ENCODE measurements at regions not wholly inside any gene's neighbourhood (a gene's known extent, or its start where the extent isn't known, plus 50 kb on each side); places are given as distances from the start of the nearest gene placed in this dataset.

DNA sequence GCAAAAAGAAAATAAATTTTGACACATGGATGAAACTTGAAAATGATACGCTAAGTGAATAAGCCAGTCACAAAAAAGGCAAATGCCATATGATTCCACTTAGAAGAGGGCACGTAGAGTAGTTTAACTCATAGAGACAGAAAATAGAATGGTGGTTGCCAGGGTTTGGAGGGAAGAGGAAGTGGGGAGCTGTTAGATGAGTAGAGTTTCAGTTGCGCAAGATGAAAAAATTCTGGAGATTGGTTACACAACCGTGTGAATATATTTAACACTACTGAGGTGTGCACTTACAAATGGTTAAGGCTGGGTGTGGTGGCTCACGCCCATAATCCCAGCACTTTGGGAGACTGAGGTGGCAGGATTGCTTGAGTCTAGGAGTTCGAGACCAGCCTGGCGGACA is 93.4 kb upstream of the TMEM132E start:
- no peak overlapping the region for H3K4me3 ChIP-seq
- intact Hi-C loops (cut with DNase I), result no loop called here
- H3K27ac ChIP-seq (replicated peaks in 1 of 4), result no peak overlapping the region
- H3K36me3 ChIP-seq, result no peaks in the 10 kb centered on the region
- TF ChIP-seq, protein P1, sequence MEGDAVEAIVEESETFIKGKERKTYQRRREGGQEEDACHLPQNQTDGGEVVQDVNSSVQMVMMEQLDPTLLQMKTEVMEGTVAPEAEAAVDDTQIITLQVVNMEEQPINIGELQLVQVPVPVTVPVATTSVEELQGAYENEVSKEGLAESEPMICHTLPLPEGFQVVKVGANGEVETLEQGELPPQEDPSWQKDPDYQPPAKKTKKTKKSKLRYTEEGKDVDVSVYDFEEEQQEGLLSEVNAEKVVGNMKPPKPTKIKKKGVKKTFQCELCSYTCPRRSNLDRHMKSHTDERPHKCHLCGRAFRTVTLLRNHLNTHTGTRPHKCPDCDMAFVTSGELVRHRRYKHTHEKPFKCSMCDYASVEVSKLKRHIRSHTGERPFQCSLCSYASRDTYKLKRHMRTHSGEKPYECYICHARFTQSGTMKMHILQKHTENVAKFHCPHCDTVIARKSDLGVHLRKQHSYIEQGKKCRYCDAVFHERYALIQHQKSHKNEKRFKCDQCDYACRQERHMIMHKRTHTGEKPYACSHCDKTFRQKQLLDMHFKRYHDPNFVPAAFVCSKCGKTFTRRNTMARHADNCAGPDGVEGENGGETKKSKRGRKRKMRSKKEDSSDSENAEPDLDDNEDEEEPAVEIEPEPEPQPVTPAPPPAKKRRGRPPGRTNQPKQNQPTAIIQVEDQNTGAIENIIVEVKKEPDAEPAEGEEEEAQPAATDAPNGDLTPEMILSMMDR (IDR thresholded peaks at IDR 0.05), result no peak
- TF ChIP-seq POLR2A (IDR thresholded peaks at IDR 0.05; ENCODE audit: low read depth) (no peak), EP300 (IDR thresholded peaks at IDR 0.05) (no peak), POLR2AphosphoS5 (IDR thresholded peaks at IDR 0.05) (no peak)
- 53% methylated on average over 7 of the region's 7 CpGs for WGBS
- peaks cover 0 to 73% (median 3%) of the 10 kb centered on the region in 4 donors for H3K27me3 ChIP-seq
- no peaks in the 10 kb centered on the region for H3K9me3 ChIP-seq
- no peak for DNase-seq (ENCODE audit: extremely low spot score)
- H3K4me1 ChIP-seq, result no peaks in the 10 kb centered on the region

DNA sequence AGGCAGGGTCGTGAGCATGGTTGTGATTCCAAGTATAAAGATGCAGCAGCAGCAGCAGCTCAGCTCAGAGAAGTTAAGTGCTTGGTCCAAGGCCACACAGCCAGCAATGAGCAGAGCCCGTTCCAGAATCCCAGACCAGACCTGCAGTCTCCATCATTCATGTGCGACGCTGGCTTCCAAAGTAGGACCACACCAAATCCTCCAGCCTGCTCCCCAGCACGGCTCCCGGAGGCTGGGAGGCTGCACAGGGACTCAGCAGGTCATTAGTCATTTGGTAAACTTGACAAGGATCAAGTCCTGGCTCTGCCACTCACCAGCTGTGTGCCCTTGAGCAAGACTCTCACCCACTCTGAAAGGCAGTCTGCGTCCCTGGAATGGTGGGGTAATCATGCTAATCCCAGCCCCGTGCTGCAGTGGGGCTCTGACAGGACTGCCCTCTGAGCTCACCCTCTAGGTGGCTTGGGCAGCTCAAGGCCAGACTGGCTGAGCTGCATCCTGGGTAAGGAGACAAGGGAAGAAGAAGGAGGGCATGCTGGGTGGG is 95.1 kb upstream of the TMEM132E start:
- H3K4me1 ChIP-seq, result no peaks in the 10 kb centered on the region
- intact Hi-C loops (cut with DNase I), result no loop called here
- DNase-seq (ENCODE audit: extremely low spot score), result no peak
- H3K27me3 ChIP-seq, result peaks cover 0 to 80% (median 3%) of the 10 kb centered on the region in 4 donors
- no peaks in the 10 kb centered on the region for H3K9me3 ChIP-seq
- H3K27ac ChIP-seq (replicated peaks in 1 of 4), result no peak overlapping the region
- 66% methylated on average over 5 of the region's 8 CpGs for WGBS
- H3K36me3 ChIP-seq, result no peaks in the 10 kb centered on the region
- TF ChIP-seq, protein P1 (IDR thresholded peaks at IDR 0.05), result no peak
- no peak for TF ChIP-seq POLR2A (IDR thresholded peaks at IDR 0.05; ENCODE audit: low read depth)
- no peak for TF ChIP-seq EP300 (IDR thresholded peaks at IDR 0.05)
- no peak for TF ChIP-seq POLR2AphosphoS5 (IDR thresholded peaks at IDR 0.05)
- no peak overlapping the region for H3K4me3 ChIP-seq

DNA sequence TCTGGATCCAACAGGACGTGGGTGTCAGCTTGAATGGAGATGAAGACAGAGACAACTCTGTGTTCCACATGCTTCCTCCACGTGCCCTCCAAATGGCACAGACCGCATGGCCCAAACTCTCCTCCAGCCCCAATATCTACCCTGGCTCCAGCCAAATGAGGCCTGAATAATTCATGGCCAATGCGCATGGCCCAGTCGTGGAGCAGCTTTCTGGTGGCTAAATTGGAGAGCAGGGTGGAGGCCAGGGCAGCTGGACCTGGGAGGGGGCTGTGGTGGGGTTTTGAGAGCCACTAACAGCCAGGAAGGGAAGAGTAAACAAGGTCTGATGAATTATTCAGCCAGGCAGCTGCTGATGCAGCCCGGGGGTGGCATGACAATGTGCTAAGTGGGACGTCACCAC is 96.7 kb upstream of the TMEM132E start:
- DNase-seq (ENCODE audit: extremely low spot score), result no peak
- TF ChIP-seq POLR2AphosphoS5 (IDR thresholded peaks at IDR 0.05) (no peak), POLR2A (IDR thresholded peaks at IDR 0.05; ENCODE audit: low read depth) (no peak), EP300 (IDR thresholded peaks at IDR 0.05) (no peak)
- TF ChIP-seq, protein P1 (IDR thresholded peaks at IDR 0.05), result no peak
- Histone ChIP-seq H3K9me3 (no peaks in the 10 kb centered on the region), H3K27ac (replicated peaks in 1 of 4) (no peak overlapping the region), H3K4me3 (no peak overlapping the region), H3K36me3 (no peaks in the 10 kb centered on the region), H3K27me3 (peaks cover 0 to 70% (median 3%) of the 10 kb centered on the region in 4 donors), H3K4me1 (no peaks in the 10 kb centered on the region)
- WGBS, result 46% methylated on average over 6 of the region's 7 CpGs
- intact Hi-C loops (cut with DNase I), result no loop called here

DNA sequence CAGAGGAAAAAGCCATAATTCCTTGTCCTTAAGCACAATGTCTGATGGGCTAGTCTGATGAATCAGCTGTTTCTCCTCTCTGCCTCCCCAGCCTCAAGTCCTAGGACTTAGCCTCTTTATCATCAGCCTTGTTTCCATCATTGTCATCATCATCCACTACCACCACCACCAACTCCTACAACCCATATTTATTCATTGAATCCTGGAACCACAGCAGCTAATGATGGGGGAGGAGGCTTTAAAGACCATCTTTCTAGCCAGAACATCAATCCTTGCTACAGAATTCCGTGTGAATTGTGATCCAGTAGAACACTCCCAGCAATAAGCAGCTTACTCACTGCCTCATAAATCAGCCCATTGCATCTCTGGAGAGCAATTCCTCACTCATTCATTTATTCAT is 97.6 kb upstream of the TMEM132E start:
- Histone ChIP-seq H3K36me3 (no peaks in the 10 kb centered on the region), H3K9me3 (no peaks in the 10 kb centered on the region), H3K27ac (replicated peaks in 1 of 4) (no peak overlapping the region), H3K4me1 (no peaks in the 10 kb centered on the region), H3K4me3 (no peak overlapping the region), H3K27me3 (peaks cover 0 to 61% (median 3%) of the 10 kb centered on the region in 4 donors)
- WGBS, result 36% methylated on average over 1 of the region's 1 CpG
- TF ChIP-seq, protein P1 (IDR thresholded peaks at IDR 0.05), result no peak
- intact Hi-C loops (cut with DNase I), result no loop called here
- DNase-seq (ENCODE audit: extremely low spot score), result no peak

DNA sequence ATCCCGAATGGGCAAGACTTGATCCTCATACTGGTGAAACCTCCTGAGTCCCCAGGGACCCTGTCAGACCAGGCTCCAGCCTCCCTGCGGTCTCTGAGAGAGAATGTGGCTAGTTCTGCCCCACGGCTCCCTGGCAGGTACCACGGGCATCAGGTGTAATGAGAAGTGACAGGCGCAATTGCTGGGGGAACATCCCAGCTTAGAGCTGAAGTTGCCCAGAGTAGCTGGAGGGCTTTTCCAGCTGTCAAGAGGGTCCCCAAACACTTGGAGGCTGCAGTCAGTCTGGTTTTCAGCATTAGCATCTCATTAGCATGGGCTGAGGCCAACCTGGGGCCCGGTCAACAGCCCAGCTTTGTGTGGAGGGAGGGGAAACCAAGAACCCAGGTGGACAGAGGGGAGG is 100.0 kb upstream of the TMEM132E start:
- TF ChIP-seq POLR2AphosphoS5 (IDR thresholded peaks at IDR 0.05) (no peak), POLR2A (IDR thresholded peaks at IDR 0.05; ENCODE audit: low read depth) (no peak), EP300 (IDR thresholded peaks at IDR 0.05) (no peak)
- TF ChIP-seq, protein P1 (IDR thresholded peaks at IDR 0.05), result no peak
- no peaks in the 10 kb centered on the region for H3K36me3 ChIP-seq
- H3K27ac ChIP-seq (replicated peaks in 1 of 4), result no peak overlapping the region
- intact Hi-C loops (cut with DNase I), result no loop called here
- H3K4me1 ChIP-seq, result no peaks in the 10 kb centered on the region
- DNase-seq (ENCODE audit: extremely low spot score), result no peak
- no peaks in the 10 kb centered on the region for H3K9me3 ChIP-seq
- WGBS, result 72% methylated on average over 5 of the region's 6 CpGs
- H3K4me3 ChIP-seq, result no peak overlapping the region
- peaks cover 0 to 45% (median 3%) of the 10 kb centered on the region in 4 donors for H3K27me3 ChIP-seq

Measured in esophagus muscularis mucosa (tissue), 4 donors.